K562 (cell line): ENCODE measurements at regions not wholly inside any gene's neighbourhood (a gene's known extent, or its start where the extent isn't known, plus 50 kb on each side); places are given as distances from the start of the nearest gene placed in this dataset.

Source experiments
- ATAC-seq: fragments of 200-7000 bp; cut with Tn5 transposase; 3 replicates; pipeline ENCODE4 v1.9.1; 2020; ENCODE audit warnings: moderate library complexity
- BruUV-seq: library from RNA; stranded (reverse); fragments of 400-500 nt; replicated peaks from 2 replicates; lab custom pipeline; 2021; lab: Mats Ljungman, UMichigan
- CTCF ChIA-PET: fragments of 300-600 bp; formaldehyde crosslinking; extraction: SDS; loops from one replicate; lab custom pipeline; 2021; ENCODE audit warnings: low intra/inter-chr PET ratio; lab: Yijun Ruan, JAX
- POLR2A ChIA-PET: fragments of 300-600, 350-650 bp; sonication (Branson Sonifier 250); formaldehyde crosslinking; extraction: SDS; loops from one replicate; lab custom pipeline; 2021; ENCODE audit warnings: antibody characterized with exemption, inconsistent platforms; lab: Yijun Ruan, JAX
- DNase-seq, 4 experiments: peaks; one replicate each; pipeline versions ENCODE4 v3.0.0 to v3.0.0-alpha.2; 2011 to 2018; ENCODE audit warnings: low spot score in 3 of 4, mixed read lengths in 3 of 4; ENCODE audit errors: extremely low read depth in 1 of 4
- FAIRE-seq: peaks from 2 replicates; lab custom pipeline; 2011; peaks lifted over from hg19 to GRCh38; lab: Jason Lieb, UNC
- H2AFZ ChIP-seq: 2 replicates; pipeline ENCODE4 v1.6.0; 2011; ENCODE audit warnings: low read depth, low read length, control low read depth, inconsistent platforms
- H3K27ac ChIP-seq: fragments of 200-600 bp; 3 replicates; pipeline ENCODE4 v1.8.0; 2011; ENCODE audit warnings: low read depth, mild to moderate bottlenecking, control low read depth, inconsistent platforms, low read length, moderate library complexity, mixed read lengths; ENCODE audit errors: extremely low read depth
- H3K27me3 ChIP-seq, 2 experiments: fragments of 300-600 bp in 1 of 2; 2 replicates in 1 of 2; 3 replicates in 1 of 2; pipeline versions ENCODE4 v1.6.0 to v1.8.0; 2011; ENCODE audit warnings: inconsistent platforms in 2 of 2, low read length in 2 of 2, mild to moderate bottlenecking in 1 of 2, mixed read lengths in 1 of 2, moderate library complexity in 1 of 2; ENCODE audit not compliant: control insufficient read depth in 2 of 2, insufficient read depth in 2 of 2
- H3K36me3 ChIP-seq: fragments of 300-600 bp; 3 replicates; pipeline ENCODE4 v1.8.0; 2011; ENCODE audit warnings: mild to moderate bottlenecking, low read length, inconsistent platforms; ENCODE audit not compliant: control insufficient read depth, insufficient read depth
- H3K4me1 ChIP-seq, 2 experiments: fragments of 200-600 bp in 1 of 2; replicated peaks in 1 of 2; 2 replicates in 1 of 2; 3 replicates in 1 of 2; pipeline versions ENCODE4 v1.5.1 to v1.8.0; 2011; ENCODE audit warnings: inconsistent platforms in 2 of 2, low read length in 2 of 2, mild to moderate bottlenecking in 1 of 2, mixed read lengths in 1 of 2, moderate library complexity in 1 of 2; ENCODE audit not compliant: control insufficient read depth in 2 of 2, insufficient read depth in 2 of 2
- H3K4me2 ChIP-seq: 2 replicates; pipeline ENCODE4 v1.6.1; 2011; ENCODE audit warnings: low read length, control low read depth, inconsistent platforms, mixed read lengths; ENCODE audit not compliant: insufficient read depth
- H3K4me3 ChIP-seq: fragments of 200-600 bp; sonication (generic), shearing (Covaris generic); 2 replicates; pipeline ENCODE4 v1.5.1; 2016; ENCODE audit warnings: control low read depth, inconsistent platforms
- H3K79me2 ChIP-seq: fragments of 200-600 bp; 3 replicates; pipeline ENCODE4 v1.8.0; 2011; ENCODE audit warnings: low read length, inconsistent platforms; ENCODE audit not compliant: control insufficient read depth, insufficient read depth
- H3K9ac ChIP-seq, 2 experiments: 2 replicates each; pipeline versions ENCODE4 v1.6.0 to v1.6.1; 2011; ENCODE audit warnings: low read depth in 2 of 2, low read length in 2 of 2, control low read depth in 1 of 2, inconsistent platforms in 1 of 2, mild to moderate bottlenecking in 1 of 2, mixed read lengths in 1 of 2; ENCODE audit not compliant: insufficient read depth in 1 of 2
- H3K9me1 ChIP-seq: one replicate; pipeline ENCODE4 v1.6.0; 2011; ENCODE audit warnings: inconsistent platforms, mild to moderate bottlenecking, low read length, moderate library complexity; ENCODE audit not compliant: control insufficient read depth, insufficient read depth
- H3K9me3 ChIP-seq: replicated peaks from 2 replicates; pipeline ENCODE4 v1.5.1; 2011; ENCODE audit warnings: low read depth, low read length, inconsistent platforms; ENCODE audit not compliant: control insufficient read depth, insufficient read depth
- H4K20me1 ChIP-seq: replicated peaks from 2 replicates; pipeline ENCODE4 v1.6.1; 2011; ENCODE audit warnings: low read length, inconsistent platforms, mixed read lengths; ENCODE audit not compliant: control insufficient read depth, insufficient read depth
- CC2D1A ChIP-seq: fragments of 450-650 bp; IDR thresholded peaks from 2 replicates; pipeline ENCODE4 v1.6.1; 2017; ENCODE audit warnings: mild to moderate bottlenecking
- FOXM1 ChIP-seq, 2 experiments: fragments of 450-650 bp in 1 of 2; sonication (generic) in 1 of 2; formaldehyde crosslinking in 1 of 2; IDR thresholded peaks; 2 replicates each; pipeline versions ENCODE4 v1.6.1 to v1.9.0; 2017 to 2022; ENCODE audit warnings: low read depth in 2 of 2, mild to moderate bottlenecking in 2 of 2, missing genetic modification reagents in 1 of 2, moderate library complexity in 1 of 2
- HNRNPK ChIP-seq: fragments of 200-400 bp; formaldehyde crosslinking; IDR thresholded peaks from one replicate; pipeline ENCODE4 v1.6.1; 2018; ENCODE audit warnings: mild to moderate bottlenecking, low read depth, low read length; ENCODE audit not compliant: poor library complexity, severe bottlenecking
- JUNB ChIP-seq: fragments of 450-650 bp; formaldehyde crosslinking; conservative IDR thresholded peaks from 2 replicates; pipeline ENCODE4 v1.4.0; 2020; ENCODE audit warnings: mild to moderate bottlenecking
- PPARD ChIP-seq: fragments of 250-450 bp; sonication (Bioruptor Pico); IDR thresholded peaks from 2 replicates; pipeline ENCODE4 v1.8.0; 2022; ENCODE audit warnings: inconsistent platforms, mild to moderate bottlenecking, moderate library complexity
- RCOR1 ChIP-seq, 2 experiments: IDR thresholded peaks; 2 replicates each; pipeline ENCODE4 v1.6.1; 2012; ENCODE audit warnings: low read depth in 2 of 2, low read length in 2 of 2, borderline replicate concordance in 1 of 2, improper control_type of control experiment in 1 of 2
- TCF3 ChIP-seq: sonication (generic); formaldehyde crosslinking; IDR thresholded peaks from 2 replicates; pipeline ENCODE4 v1.4.0; 2020; ENCODE audit warnings: mild to moderate bottlenecking, missing genetic modification reagents
- ZNF785 ChIP-seq: fragments of 250-450 bp; sonication (Bioruptor Pico); IDR thresholded peaks from 2 replicates; pipeline ENCODE4 v1.4.0; 2020; ENCODE audit warnings: mild to moderate bottlenecking
- WGBS: fragments of 100-300 bp; shearing (Covaris generic); methylation state at CpG from one replicate; pipeline ENCODE4 v1.1.6; 2016; ENCODE audit warnings: low coverage, mixed read lengths; ENCODE audit not compliant: insufficient coverage; ENCODE audit errors: missing lambda C conversion rate; 5-methylcytosine and 5-hydroxymethylcytosine counted together
- in situ Hi-C: fragments of 300-500 bp; cut with MboI; formaldehyde crosslinking; loops from 4 replicates; pipeline ENCODE4 v1.15.0; 2018; ENCODE audit warnings: inconsistent platforms, mixed read lengths
- intact Hi-C: fragments of 100-400 bp; cut with micrococcal nuclease; formaldehyde crosslinking; loops from 2 replicates; pipeline ENCODE4 v1.14.2; 2022
- TF ChIP-seq, protein P1 (sequence below): fragments of 450-650 bp; IDR thresholded peaks from 2 replicates; pipeline ENCODE4 v1.6.1; 2016
- TF ChIP-seq, protein P2 (sequence below): fragments of 250-450 bp; sonication (Bioruptor Pico); IDR thresholded peaks from 2 replicates; pipeline ENCODE4 v1.8.0; 2021; ENCODE audit warnings: mild to moderate bottlenecking, moderate library complexity
- TF ChIP-seq, protein P3 (sequence below): sonication (generic); formaldehyde crosslinking; IDR thresholded peaks from 2 replicates; pipeline ENCODE4 v1.8.0; 2022; ENCODE audit warnings: missing genetic modification reagents, mild to moderate bottlenecking, moderate library complexity, borderline replicate concordance
- TF ChIP-seq, protein P4 (sequence below): fragments of 250-450 bp; sonication (Bioruptor Pico); IDR thresholded peaks from 2 replicates; pipeline ENCODE4 v1.8.0; 2022; ENCODE audit warnings: moderate library complexity, mild to moderate bottlenecking, inconsistent platforms
- TF ChIP-seq, protein P5 (sequence below): fragments of 250-450 bp; sonication (Bioruptor Pico); IDR thresholded peaks from 2 replicates; pipeline ENCODE4 v1.4.0; 2020; ENCODE audit warnings: mild to moderate bottlenecking, moderate library complexity

DNA sequence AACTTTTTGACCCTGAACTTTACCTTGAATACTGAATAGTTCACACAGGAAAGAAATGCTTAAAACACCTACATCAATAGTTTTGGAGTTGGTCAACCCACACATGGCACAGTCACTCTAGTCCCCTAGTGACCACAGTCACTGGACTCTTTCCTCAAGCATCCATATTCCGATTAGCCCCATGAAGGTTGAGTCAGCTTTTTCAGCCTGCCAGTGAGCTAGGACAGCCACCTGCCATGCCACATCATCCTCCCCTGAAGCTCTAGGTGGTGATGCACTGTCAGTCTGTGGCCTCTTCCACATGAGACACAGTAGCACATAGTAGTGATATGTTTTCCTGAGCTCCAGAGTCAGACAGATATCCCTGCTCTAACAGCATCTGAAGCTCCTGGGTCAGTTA, 537.2 kb downstream of the XPNPEP1 start:
- Histone ChIP-seq H3K9me3 (no peaks in the 10 kb centered on the region), H3K4me2 (no peak overlapping the region), H3K4me1 (no peaks in the 10 kb centered on the region), H3K9me1 (no peaks in the 10 kb centered on the region), H3K9ac (no peak overlapping the region), H2AFZ (no peak overlapping the region), H3K4me3 (no peak overlapping the region), H3K27ac (no peak overlapping the region), H4K20me1 (no peaks in the 10 kb centered on the region), H3K27me3 (no peaks in the 10 kb centered on the region), H3K79me2 (no peaks in the 10 kb centered on the region), H3K36me3 (no peaks in the 10 kb centered on the region)
- no peak for FAIRE-seq
- ChIA-PET CTCF (no interaction called here), POLR2A (no interaction called here)
- intact Hi-C loops (no loop called here), in situ Hi-C loops (no loop called here)
- TF ChIP-seq PPARD (CRISPR knock-in tag) (no peak), TCF3 (CRISPR knock-in tag) (no peak), ZNF785 (CRISPR knock-in tag) (no peak), HNRNPK (no peak), RCOR1 (IDR thresholded peaks at IDR 0.05; ENCODE audit: borderline replicate concordance in 1 of 2, low read depth in 2 of 2, low read length in 2 of 2) (no peak), JUNB (no peak), FOXM1 (IDR thresholded peaks at IDR 0.05; ENCODE audit: low read depth) (no peak), FOXM1 (CRISPR knock-in tag; IDR thresholded peaks at IDR 0.05; ENCODE audit: low read depth) (no peak), CC2D1A (no peak)
- TF ChIP-seq, protein P1, sequence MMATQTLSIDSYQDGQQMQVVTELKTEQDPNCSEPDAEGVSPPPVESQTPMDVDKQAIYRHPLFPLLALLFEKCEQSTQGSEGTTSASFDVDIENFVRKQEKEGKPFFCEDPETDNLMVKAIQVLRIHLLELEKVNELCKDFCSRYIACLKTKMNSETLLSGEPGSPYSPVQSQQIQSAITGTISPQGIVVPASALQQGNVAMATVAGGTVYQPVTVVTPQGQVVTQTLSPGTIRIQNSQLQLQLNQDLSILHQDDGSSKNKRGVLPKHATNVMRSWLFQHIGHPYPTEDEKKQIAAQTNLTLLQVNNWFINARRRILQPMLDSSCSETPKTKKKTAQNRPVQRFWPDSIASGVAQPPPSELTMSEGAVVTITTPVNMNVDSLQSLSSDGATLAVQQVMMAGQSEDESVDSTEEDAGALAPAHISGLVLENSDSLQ = no peak
- TF ChIP-seq, protein P2, sequence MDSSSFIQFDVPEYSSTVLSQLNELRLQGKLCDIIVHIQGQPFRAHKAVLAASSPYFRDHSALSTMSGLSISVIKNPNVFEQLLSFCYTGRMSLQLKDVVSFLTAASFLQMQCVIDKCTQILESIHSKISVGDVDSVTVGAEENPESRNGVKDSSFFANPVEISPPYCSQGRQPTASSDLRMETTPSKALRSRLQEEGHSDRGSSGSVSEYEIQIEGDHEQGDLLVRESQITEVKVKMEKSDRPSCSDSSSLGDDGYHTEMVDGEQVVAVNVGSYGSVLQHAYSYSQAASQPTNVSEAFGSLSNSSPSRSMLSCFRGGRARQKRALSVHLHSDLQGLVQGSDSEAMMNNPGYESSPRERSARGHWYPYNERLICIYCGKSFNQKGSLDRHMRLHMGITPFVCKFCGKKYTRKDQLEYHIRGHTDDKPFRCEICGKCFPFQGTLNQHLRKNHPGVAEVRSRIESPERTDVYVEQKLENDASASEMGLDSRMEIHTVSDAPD (CRISPR knock-in tag) = no peak
- TF ChIP-seq, protein P3, sequence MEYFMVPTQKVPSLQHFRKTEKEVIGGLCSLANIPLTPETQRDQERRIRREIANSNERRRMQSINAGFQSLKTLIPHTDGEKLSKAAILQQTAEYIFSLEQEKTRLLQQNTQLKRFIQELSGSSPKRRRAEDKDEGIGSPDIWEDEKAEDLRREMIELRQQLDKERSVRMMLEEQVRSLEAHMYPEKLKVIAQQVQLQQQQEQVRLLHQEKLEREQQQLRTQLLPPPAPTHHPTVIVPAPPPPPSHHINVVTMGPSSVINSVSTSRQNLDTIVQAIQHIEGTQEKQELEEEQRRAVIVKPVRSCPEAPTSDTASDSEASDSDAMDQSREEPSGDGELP = no peak
- TF ChIP-seq, protein P4, sequence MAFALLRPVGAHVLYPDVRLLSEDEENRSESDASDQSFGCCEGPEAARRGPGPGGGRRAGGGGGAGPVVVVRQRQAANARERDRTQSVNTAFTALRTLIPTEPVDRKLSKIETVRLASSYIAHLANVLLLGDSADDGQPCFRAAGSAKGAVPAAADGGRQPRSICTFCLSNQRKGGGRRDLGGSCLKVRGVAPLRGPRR (CRISPR knock-in tag) = no peak
- TF ChIP-seq, protein P5, sequence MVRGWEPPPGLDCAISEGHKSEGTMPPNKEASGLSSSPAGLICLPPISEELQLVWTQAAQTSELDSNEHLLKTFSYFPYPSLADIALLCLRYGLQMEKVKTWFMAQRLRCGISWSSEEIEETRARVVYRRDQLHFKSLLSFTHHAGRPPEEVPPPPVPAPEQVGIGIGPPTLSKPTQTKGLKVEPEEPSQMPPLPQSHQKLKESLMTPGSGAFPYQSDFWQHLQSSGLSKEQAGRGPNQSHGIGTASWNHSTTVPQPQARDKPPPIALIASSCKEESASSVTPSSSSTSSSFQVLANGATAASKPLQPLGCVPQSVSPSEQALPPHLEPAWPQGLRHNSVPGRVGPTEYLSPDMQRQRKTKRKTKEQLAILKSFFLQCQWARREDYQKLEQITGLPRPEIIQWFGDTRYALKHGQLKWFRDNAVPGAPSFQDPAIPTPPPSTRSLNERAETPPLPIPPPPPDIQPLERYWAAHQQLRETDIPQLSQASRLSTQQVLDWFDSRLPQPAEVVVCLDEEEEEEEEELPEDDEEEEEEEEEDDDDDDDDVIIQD (CRISPR knock-in tag) = no peak
- whole genome bisulfite sequencing = 0% methylated on average over 1 of the region's 1 CpG
- no peak for DNase-seq
- BruUV-seq = no TSS peak
- no peak for ATAC-seq
